GM12892 (cell line): ENCODE measurements at regions not wholly inside any gene's neighbourhood (a gene's known extent, or its start where the extent isn't known, plus 50 kb on each side); places are given as distances from the start of the nearest gene placed in this dataset.

ENCODE experiments used
- POLR2A ChIP-seq: IDR thresholded peaks from 2 replicates; pipeline ENCODE4 v1.6.1; 2011; ENCODE audit warnings: low read depth, low read length, control low read depth
- POLR2AphosphoS5 ChIP-seq: IDR thresholded peaks from 2 replicates; pipeline ENCODE4 v1.6.1; 2011; ENCODE audit warnings: low read depth, low read length, control low read depth

- TF ChIP-seq POLR2A, result no peak
- TF ChIP-seq POLR2AphosphoS5, result no peak
Observed at GRCh38 chr16:64151990-64152767, 969.7 kb downstream of the CDH11 start.
